K562 (cell line): ENCODE measurements at regions not wholly inside any gene's neighbourhood (a gene's known extent, or its start where the extent isn't known, plus 50 kb on each side); places are given as distances from the start of the nearest gene placed in this dataset.

Experiments used
- FOXK2 ChIP-seq, 2 experiments: fragments of 450-650 bp; IDR thresholded peaks in 1 of 2; conservative IDR thresholded peaks in 1 of 2; 2 replicates each; pipeline ENCODE4 v1.6.1; 2016; ENCODE audit warnings: low read depth in 2 of 2, mild to moderate bottlenecking in 1 of 2
- ZNF232 ChIP-seq: sonication (generic); formaldehyde crosslinking; IDR thresholded peaks from 2 replicates; pipeline ENCODE4 v1.8.0; 2022; ENCODE audit warnings: mild to moderate bottlenecking, missing genetic modification reagents
- TF ChIP-seq, protein P1 (sequence below): fragments of 450-650 bp; IDR thresholded peaks from 2 replicates; pipeline ENCODE4 v1.6.1; 2018; ENCODE audit not compliant: partially characterized antibody

DNA sequence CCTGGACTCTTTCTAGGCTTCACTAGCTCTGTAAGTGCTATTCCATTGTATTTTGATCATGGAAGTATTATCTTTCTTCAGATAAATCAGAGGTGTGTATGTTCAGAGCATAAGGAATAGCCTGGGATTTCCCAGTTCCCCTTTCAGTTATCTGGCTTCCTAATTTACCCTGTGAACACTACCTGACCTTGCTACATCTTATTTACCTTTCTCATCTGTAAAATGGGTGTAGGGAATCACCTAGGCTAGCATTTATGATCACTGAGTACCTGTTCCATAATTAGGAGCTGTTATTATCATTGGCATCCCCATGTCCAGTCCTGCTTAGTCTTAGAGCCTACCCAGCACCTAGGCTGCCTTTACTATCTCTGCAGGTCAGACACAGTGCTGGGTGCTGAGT is 149.3 kb upstream of the NR2F2 start:
- TF ChIP-seq FOXK2 (conservative IDR thresholded peaks at IDR 0.05 in 1 of 2, IDR thresholded peaks at IDR 0.05 in 1 of 2; ENCODE audit: low read depth in 2 of 2) (no peak), ZNF232 (CRISPR knock-in tag) (no peak)
- TF ChIP-seq, protein P1, sequence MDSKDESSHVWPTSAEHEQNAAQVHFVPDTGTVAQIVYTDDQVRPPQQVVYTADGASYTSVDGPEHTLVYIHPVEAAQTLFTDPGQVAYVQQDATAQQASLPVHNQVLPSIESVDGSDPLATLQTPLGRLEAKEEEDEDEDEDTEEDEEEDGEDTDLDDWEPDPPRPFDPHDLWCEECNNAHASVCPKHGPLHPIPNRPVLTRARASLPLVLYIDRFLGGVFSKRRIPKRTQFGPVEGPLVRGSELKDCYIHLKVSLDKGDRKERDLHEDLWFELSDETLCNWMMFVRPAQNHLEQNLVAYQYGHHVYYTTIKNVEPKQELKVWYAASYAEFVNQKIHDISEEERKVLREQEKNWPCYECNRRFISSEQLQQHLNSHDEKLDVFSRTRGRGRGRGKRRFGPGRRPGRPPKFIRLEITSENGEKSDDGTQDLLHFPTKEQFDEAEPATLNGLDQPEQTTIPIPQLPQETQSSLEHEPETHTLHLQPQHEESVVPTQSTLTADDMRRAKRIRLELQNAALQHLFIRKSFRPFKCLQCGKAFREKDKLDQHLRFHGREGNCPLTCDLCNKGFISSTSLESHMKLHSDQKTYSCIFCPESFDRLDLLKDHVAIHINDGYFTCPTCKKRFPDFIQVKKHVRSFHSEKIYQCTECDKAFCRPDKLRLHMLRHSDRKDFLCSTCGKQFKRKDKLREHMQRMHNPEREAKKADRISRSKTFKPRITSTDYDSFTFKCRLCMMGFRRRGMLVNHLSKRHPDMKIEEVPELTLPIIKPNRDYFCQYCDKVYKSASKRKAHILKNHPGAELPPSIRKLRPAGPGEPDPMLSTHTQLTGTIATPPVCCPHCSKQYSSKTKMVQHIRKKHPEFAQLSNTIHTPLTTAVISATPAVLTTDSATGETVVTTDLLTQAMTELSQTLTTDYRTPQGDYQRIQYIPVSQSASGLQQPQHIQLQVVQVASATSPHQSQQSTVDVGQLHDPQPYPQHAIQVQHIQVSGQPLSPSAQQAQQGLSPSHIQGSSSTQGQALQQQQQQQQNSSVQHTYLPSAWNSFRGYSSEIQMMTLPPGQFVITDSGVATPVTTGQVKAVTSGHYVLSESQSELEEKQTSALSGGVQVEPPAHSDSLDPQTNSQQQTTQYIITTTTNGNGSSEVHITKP: no peak
